GM19372 (cell line): ENCODE measurements at regions not wholly inside any gene's neighbourhood (a gene's known extent, or its start where the extent isn't known, plus 50 kb on each side); places are given as distances from the start of the nearest gene placed in this dataset.

Experiments used
- ATAC-seq: cut with Tn5 transposase; IDR thresholded peaks from one replicate; pipeline ENCODE4 v1.9.1; 2021; ENCODE audit warnings: mild to moderate bottlenecking, low read depth, moderate library complexity; ENCODE audit not compliant: unreplicated experiment

DNA sequence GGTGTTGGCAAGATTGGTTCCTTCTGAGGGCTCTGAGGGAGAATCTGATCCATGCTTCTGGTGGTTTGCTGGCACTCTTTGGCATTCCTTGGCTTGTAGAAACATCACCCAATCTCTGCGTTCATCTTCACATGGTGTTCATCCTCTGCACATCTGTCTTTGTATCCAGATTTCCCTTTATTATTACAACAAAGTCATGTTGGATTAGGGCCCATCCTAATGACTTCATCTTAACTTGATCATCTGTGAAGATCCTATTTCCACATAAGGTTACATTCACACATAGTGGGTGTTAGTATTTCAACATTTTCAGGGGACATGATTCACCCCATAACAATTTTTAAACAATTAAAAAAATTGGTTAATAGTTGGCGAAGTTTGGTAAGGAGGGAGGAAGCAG lies 177.4 kb upstream of the CWC22 start:
- no peak for ATAC-seq

DNA sequence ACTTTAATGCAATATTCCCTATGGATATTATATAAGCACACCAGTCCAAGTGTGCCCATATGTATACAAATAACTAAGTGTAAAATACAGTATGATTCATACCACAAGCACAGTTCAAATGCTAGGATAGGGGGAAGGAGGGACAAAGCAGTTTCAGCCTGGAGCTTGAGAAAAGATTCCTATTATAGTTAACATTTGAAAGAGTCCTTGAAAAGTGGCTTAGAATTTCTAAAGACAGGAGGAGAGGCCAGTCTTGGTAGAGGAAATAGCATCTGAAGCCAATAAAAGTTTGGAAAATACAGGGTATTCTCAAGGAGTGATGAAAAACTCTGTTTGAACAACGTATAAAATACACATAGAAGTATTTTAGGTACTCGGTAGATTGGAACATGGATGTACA lies 173.4 kb upstream of the CWC22 start:
- ATAC-seq = no peak

DNA sequence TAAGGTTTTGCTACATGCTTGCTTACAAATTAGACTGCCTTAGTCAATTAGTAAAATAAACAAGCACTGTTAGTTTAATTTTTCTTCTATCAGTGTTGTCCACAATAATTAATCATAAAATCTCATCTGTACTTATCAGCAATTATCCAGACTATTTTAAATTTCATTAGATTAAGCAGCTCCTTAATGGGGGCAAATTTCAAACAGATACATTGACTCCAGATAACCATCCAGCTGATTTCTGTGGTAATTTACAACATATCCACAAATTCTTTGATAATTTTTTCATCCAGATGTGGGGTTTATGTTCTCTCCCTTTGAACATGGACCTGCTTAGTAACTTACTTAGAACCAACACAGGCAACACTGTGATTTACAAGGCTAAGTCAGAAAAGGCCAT lies 170.4 kb upstream of the CWC22 start:
- ATAC-seq = no peak

DNA sequence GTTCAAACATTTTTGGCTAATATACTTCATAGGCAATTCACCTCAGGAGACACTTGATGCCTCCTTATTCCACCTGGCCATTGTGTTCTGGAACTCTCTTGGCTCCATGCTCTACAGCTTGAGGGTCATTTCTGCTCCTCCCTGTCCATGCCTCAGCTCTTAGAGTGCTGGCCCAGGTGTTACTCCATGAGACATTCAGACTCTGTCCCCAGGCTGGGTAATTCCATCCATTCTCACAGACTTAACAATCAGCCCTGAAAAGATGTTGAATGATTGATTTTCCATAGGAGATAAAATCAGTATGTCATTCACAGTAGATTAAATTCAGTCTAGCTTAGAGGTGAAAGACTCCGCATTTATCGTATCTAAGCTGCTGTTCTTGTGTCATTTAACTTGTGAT lies 168.6 kb upstream of the CWC22 start:
- no peak for ATAC-seq

DNA sequence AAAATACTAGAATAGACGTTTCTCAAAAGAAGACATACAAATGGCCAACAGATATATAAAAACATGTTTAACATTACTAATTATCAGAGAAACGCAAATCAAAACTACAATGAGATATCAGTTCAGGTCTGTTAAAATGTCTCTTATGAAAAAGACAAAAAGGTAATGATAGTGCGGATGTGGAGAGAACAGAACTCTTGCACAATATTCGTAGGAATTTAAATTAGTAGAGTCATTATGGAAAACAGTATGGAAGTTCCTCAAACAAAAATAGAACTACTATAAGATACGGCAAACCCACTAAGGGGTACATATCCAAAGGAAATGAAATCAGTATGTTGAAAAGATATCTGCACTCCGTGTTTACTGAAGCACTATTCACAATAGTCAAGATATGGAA lies 167.5 kb upstream of the CWC22 start:
- no peak for ATAC-seq

DNA sequence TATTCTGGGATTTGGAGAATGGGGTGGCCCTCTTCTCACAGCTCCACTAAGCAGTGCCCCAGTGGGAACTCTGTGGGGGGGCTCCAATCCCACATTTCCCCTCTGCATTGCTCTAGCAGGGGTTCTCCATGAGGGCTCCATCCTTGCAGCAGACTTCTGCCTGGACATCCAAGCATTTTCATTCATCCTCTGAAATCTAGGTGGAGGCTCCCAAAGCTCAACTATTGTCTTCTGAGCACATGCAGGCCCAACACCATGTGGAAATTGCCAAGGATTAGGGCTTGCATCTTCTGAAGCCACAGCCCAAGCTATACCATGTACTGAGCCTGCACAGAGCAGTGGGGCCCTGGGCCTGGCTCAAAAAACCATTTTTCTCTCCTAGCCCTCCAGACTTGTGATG lies 162.4 kb upstream of the CWC22 start:
- no peak for ATAC-seq

DNA sequence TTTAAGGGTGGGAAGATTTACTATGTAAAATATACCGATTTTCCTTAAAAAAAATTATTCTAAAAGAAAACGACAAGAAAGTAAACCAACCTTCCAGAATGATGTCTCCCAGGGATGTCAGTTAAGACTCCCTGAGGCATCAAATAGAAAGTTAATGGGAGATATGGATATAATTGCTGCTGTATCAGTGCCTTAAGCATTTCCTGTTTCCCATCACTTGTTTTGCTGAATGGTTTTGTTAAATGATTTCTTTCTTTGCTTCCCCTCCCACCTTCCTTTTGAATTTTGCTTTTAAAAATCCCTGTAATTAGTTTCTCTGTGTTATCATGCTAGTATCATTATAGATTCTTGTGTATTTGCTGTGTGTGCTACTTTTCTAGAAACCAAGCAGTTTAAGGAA lies 154.3 kb upstream of the CWC22 start:
- no peak for ATAC-seq

DNA sequence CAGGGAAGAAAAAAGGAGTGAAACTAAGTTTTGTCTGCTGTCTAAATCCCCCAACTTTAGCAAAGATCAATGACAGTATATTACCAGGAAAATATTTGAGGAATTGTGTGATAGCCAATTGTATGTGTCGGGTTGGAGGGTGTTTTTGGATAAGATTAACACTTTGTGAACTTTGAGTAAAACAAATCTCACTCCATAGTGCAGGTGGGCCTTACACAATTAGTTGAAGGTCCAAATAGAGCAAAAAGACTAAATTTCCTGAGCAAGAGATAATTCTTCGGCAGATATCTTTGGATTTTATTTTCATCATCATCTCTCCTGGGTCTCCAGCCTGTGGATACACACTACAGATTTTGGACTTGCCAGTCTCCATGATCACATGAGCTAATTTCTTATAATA lies 152.8 kb upstream of the CWC22 start:
- ATAC-seq = no peak

DNA sequence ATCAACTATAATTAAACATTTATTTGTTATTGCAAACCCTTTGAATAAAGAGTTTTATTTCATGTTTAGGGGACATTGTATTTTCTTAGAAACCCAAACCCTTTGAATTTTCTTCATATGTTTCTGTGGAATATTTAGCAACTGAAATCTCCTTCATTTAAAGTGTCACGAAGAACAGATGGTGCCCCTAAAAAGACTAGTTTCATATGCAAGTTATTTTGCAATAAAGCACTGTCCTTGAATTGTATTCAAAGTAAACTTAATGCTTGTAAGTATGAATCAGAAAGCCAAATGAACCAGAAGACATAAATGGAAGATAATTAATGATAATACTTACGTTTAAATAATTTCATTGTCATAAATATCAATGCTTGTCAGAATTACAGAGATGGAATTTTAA lies 151.9 kb upstream of the CWC22 start:
- ATAC-seq = no peak

DNA sequence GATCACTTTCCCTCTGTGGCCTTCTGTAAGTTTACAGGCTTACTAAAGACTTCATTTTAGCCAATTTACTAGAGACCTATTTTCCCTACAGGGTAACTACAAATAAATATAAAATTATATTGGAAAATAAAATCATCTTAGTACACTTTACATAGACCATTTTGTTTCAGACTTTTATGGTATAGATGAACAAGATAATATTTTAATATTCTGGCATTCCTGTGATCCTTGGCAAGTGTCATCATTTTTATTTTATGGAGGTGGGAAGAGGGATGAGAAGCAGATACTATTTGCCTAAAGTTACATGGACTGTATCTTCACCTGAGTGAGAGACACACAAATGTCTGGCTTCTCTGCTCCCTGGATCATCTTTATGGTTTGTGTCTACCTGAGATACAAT lies 149.6 kb upstream of the CWC22 start:
- ATAC-seq = no peak

DNA sequence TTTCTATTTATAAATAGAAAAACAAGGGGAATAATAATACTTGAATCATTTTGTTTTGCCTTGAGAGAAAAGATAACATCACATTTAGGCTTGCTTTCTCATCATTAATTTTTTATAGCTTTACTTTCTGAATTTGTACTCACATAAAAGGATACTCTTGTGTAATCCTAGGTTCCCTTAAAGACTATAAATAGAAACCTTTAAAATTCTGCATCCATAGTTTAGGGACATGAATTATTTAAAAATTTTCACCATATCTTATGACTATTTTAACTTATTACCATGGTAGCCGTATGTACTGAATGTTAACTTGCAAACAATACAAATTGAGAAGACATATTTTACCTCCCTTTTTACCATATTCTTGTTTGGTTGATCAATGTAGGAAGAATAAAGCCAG lies 143.5 kb upstream of the CWC22 start:
- ATAC-seq = no peak

DNA sequence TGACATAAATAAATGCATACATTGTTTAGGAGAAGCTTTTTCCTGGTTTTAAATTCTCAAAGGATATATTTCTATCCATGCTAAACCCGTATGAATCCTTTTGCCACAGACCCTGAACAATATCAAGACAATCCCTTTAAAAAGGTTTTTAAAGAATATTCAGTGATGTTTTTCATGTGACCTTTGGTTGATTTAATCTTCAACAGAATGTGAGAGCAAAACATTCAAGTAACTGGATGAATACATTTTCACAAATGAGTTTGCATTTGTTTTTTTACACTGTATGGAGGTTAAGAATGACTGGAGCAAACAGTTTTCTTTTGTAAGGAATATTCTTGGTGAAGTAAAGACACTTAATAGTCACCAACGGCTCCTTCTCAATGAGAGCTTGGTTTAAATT lies 139.4 kb upstream of the CWC22 start:
- ATAC-seq = no peak

DNA sequence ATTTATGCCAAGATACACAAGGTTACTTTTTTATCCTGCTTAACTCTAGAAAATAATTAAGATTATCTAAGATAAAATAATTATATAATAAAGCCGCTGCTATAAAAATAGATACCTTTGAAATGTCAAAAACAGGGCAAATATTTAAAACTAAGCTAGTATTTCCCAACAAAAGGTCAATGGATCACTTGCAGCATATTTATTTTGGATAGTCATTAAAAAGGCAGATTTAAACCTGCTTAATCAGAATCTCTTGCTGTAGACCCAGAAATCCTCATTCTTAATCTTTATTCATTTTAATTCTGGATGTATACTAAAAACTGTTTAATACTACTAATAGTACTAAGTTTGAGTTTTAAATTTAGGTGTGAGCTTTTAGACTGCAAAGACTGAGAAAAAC lies 139.0 kb upstream of the CWC22 start:
- ATAC-seq = no peak

DNA sequence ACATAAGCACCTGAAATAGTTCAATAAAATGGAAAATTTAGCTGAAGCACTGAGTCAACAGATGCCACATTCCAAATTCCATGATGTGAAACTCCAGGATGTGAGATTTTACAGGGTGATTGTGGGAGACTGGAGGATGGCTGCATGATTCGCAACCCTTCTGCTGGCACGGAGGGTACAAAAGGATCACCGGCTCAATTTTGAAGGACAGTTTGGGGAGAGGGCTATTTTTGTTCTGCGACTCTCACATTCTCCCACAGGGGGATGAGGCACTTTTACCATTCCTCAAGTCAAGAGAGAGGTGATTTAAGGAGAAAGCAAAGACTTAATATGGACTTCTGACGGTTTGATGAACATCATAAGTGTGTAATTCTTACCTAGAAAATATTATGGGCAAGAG lies 138.1 kb upstream of the CWC22 start:
- ATAC-seq = no peak

DNA sequence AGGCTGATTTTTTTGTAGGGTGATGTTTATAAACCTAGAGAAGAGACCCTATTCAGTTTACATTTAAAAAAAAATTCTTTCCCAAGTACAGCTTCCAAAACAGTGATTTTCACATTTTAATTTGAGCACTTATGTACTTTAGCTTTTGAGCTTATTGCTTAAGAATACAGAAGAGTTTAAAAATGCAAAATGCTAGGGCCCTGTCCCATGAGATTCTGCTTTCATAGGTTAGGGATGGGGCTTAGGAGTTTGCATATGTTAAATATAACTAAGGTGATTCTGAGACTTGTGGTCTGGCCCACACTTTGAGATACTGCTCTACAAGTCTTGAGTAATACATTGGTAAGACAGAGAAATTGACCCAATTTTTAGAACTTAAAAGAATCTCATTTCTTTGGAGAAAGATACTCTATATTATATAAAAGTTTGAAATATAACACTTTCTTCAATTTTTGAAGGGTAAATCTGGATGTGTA lies 137.3 kb upstream of the CWC22 start:
- ATAC-seq = no peak

DNA sequence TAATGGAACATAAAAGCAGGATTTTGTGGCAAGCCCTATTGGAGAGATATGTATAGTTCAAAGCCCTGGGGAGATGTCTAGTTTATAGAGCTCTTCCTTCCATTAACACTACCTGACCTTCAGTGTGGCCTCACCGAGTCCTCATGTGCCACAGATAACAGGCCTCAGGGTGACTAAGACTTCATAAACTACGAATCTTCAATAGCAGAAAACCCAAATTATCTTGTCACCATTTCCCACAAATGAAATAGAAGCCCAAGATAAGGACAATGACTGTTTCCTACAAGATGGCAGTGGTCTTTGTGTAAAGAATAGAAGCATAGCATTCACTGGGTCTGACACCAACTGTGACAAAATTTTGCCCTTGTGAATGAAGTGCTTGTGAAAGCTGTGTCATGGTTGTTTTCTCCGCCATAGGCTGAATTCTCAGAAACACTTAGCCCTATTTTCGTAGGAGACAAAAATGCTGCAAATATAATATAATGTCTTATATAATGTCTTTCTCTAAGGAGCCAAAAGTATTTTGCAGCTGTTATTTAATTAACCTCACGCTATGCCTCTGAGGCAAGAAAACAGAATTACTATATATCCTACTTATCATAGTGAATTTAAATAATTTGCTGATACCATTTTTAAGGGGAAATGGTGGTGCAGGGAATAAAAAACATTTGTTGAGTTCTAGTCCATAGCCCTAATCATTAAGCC lies 136.7 kb upstream of the CWC22 start:
- no peak for ATAC-seq

DNA sequence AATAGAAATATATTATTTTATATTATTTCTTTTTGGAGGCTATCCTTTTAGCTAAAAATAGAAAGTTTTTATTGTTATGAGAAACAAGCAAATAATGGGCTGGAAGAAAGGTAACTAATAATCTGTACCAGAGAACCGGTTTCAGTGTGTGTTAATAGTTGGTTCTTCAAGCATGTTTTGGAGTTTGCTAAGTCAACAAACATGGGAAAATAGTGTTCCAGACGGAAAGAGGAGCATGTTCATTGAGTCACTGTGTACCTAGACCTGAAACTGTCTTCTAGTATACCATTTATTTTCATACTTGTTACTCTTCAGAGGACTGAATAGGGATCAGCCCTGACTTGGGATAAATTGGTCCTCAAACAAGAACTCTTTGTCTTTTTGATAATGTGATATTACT lies 134.5 kb upstream of the CWC22 start:
- no peak for ATAC-seq

DNA sequence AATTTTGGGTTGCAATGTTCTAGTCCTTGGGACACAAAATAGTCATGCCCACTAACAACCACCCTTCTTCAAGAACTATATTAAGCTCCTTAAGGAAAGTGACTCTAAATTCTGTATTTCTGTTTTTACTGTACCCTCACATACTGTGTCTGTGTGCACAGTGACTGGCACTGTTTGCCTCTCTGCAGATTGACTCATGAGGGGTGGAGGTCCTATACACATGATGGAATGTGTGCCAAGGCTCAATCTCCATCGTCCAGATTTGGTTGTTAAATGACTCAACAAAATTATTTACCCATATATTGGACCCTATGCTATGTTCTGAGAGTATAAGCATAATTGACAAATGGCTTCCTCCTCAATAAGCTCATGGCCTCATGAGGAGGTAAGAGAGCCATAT lies 126.6 kb upstream of the CWC22 start:
- ATAC-seq = no peak

DNA sequence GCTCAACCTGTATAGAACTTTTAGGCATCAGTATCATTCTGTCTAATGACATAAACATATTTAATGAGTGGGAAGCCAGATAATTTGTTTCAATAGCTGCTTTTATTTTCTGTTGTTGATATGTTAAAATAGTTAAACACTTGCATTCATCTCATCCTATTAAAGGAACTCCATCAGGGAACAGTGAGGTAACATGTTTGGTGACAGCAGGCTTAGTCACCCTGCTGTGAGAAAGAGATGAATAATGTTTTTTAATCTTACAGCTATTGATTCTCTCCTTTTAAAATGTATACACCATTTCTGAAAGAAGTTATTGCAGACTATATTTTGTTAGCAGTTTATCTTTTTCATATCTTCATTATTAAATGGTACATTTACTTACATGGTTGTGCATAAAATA lies 123.3 kb upstream of the CWC22 start:
- no peak for ATAC-seq

DNA sequence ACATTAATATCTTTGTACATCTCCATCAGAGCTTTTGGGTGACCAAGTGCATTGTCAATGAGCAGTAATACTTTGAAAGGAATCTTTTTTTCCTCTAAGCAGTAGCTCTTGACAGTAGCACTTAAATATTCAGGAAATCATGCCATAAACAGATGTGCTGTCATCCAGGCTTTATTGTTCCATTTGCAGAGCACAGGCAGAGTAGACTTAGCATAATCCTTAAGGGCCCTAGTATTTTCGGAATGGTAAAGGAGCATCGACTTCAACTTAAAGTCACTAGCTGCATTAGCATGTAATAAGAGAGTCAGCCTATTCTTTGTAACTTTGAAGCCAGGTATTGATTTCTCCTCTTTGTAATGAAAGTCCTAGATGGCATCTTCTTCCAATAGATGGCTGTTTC lies 121.8 kb upstream of the CWC22 start:
- no peak for ATAC-seq

DNA sequence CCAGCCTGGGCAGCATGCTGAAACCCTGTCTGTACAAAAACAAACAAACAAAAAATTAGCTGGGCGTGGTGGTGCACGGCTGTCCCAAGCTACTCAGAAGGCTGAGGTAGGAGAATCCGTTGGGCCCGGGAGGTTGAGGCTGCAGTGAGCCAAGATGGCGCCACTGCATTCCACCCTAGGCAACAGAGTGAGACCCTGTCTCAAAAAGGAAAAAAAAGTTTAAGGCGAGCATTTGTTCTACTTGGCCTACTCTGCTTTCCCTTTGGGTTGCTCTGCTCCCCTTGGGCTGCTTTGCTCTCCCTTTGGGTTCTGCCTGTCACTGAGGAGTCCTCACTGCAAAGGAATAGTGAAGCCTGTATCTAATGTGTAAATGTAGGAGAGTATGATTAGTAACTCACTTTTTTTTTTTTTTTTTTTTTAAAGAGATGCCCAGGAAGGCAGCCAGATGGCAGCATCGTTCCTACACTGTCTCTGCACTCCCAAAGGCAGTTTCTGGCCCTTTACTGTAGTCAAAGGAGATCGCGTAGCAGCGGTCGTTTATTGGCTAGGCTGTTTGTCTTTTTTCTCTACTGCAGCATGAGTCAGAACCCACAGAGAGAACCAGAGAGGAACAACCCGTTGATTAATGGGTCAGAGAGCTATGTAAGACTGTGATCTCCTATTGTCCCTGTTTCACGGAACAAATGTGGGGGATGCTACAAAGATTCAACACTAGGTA lies 118.3 kb upstream of the CWC22 start:
- peak; percentile 81 for ATAC-seq
